Activated CD8-positive, alpha-beta memory T cell treated with anti-CD3 and anti-CD28 coated beads for 36 hours (primary cell): ENCODE measurements at regions not wholly inside any gene's neighbourhood (a gene's known extent, or its start where the extent isn't known, plus 50 kb on each side); places are given as distances from the start of the nearest gene placed in this dataset.
"Not testable (repeated sequence)": the region's sequence is repeated elsewhere in the genome, so short reads cannot be mapped to it uniquely, and the experiment has no call there.

Experiments used
- CTCF ChIA-PET: fragments of 350-600 bp; sonication (Branson Sonifier 250); formaldehyde crosslinking; loops from one replicate; lab custom pipeline; 2021; ENCODE audit warnings: antibody characterized with exemption; lab: Charles Lee
- POLR2A ChIA-PET: fragments of 350-600 bp; sonication (Branson Sonifier 250); formaldehyde crosslinking; loops from one replicate; lab custom pipeline; 2021; ENCODE audit warnings: antibody characterized with exemption; lab: Charles Lee

GRCh38 chr9:75269197-75269596, 180.9 kb downstream of the OSTF1 start:
- ChIA-PET POLR2A (no interaction called here), CTCF (no interaction called here)

DNA sequence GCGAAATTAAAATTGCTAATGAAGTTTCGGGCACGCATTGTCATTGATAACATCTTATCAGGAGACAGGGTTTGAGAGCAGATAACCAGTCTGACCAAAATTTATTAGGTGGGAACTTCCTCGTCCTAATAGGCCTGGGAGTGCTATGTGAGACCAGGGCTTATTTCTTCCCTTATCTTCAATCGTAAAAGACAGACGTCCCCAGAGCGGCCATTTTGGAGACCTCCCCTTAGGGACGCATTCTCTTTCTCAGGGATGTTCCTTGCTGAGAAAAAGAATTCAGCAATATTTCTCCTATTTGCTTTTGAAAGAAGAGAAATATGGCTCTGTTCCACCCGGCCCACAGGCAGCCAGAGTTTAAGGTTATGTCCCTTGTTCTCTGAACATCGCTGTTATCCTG, 184.7 kb downstream of the OSTF1 start:
- POLR2A ChIA-PET, CTCF ChIA-PET: not testable (repeated sequence)

DNA sequence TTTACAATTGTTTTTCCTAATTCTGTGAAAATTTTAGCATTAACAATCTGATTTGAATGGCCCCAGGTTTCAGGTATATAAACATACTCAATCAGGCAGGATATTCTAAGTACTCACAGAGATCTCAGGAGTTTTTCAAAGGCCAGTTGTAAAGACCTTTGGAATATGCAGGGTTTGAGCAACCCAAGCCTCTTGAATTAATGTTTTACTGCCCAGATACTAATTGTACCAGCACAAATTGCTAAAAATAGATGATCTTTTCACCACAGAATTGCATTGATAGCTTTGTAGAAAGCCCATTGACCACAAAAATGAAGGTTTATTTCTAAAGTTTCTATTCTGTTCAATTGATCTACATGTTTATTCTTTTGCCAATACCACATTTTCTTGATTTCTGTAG, 186.5 kb downstream of the OSTF1 start:
- CTCF ChIA-PET: no interaction called here

GRCh38 chr9:75282047-75282446, 193.7 kb downstream of the OSTF1 start:
- CTCF ChIA-PET: no interaction called here
- POLR2A ChIA-PET: no interaction called here

More for the DNA sequence above, 186.5 kb downstream of the OSTF1 start:
- POLR2A ChIA-PET: no interaction called here

DNA sequence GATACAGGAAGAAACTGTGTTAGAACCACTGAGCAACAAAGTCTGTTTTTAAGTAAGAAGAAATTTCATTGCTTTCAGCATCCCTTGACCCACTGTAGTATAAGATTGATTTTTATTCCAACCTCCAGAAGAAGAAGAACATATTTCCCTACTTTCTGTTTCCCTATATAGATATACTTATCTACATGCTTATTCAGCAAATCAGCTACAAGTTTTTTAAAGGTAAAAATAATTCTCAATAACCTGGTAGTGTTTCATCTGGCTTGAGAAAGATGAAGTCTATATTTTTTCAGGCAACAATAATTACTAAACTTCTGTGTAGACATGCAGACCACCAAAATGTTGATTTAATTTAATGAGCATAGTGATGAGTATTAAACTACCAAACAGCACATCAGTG, 201.0 kb downstream of the OSTF1 start:
- POLR2A ChIA-PET: no interaction called here

DNA sequence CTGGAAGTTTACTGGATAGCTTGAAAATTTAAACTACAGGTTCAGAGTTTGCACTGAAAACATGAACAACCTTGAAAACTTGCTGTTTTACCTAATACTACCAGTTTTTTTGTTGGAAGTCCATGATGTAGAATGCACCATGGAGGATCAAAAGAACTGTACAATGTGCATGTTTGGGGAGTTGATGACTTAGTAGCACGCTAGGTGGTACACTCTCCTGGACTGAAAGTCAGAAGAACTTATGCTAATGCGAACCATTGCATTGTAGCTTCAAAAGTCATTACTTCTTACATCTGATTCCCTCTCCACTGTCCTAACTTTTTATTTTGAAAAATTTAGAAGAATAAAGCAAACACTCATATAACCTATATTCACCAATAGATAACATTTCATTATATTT, 211.0 kb downstream of the OSTF1 start:
- POLR2A ChIA-PET: no interaction called here
- CTCF ChIA-PET: no interaction called here

More for the DNA sequence above, 201.0 kb downstream of the OSTF1 start:
- CTCF ChIA-PET: no interaction called here

DNA sequence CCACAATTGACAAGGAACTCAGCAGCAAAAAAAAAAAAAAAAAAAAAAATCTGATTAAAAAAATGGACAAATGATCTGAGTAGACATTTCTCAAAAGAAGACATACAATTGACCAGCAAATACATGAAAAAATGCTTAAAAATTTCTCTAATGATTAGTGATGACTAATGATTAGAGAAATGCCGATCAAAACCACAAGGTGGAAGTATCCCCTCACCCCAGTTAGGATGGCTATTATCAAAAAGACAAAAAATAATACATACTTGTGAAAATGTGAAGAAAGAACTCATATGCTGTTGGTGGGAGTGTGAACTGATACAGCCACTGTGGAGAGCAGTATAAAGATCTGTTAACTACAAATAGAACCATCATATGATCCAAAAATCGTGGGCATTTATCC, 245.3 kb downstream of the OSTF1 start:
- CTCF ChIA-PET: no interaction called here
- POLR2A ChIA-PET: no interaction called here

DNA sequence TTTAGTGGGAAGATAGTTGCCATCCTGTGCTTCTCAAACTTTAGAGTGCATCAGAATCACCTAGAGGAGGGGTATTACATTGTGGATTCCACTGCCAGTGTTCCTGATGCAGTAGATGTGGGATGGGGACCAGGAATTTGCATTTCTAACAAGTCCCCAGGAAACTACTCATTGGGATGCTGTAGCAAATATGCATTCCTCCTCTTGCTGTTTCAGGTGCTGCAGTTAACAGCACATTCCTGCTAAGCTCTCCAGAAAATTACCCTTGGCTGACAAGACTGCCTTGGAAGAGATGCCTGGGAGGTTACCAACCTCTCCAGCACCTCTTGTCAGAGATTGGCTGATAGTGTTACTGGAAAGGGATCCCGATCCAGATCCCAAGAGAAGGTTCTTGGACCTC, 270.5 kb downstream of the OSTF1 start:
- POLR2A ChIA-PET: no interaction called here
- CTCF ChIA-PET: no interaction called here

DNA sequence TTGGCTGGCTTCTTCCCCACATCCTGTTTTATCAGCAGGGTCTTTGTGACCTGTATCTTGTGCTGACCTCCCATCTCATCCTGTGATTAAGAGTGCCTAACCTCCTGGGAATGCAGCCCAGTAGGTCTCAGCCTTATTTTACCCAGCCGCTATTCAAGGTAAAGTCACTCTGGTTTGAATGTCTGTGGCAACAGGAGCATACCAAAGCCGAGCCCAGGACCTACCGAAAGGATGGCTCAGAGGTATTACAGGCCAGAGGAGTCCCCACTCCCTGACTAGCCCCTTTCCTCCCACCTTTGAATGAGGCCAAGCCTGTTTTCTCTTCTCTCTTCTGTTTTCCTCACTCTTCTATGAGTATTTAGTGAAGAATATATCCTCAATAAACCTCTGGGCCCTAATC, 271.3 kb downstream of the OSTF1 start:
- POLR2A ChIA-PET: no interaction called here
- CTCF ChIA-PET: no interaction called here

GRCh38 chr9:75360252-75360651, 271.9 kb downstream of the OSTF1 start:
- CTCF ChIA-PET: no interaction called here
- POLR2A ChIA-PET: no interaction called here

DNA sequence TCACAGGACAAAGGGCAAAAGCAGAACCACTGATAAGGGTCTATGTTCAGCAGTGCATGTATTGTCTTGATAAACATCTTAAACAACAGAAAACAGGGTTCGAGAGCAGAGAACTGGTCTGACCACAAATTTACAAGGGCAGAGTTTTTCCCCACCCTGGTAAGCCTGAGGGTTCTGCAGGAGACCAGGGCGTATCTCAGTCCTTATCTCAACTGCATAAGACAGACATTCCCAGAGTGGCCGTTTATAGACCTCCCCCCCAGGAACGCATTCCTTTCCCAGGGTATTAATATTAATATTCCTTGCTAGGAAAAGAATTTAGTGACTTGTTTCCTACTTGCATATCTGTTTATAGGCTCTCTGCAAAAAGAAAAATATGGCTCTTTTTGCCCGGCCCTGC, 274.1 kb downstream of the OSTF1 start:
- POLR2A ChIA-PET: not testable (repeated sequence)

DNA sequence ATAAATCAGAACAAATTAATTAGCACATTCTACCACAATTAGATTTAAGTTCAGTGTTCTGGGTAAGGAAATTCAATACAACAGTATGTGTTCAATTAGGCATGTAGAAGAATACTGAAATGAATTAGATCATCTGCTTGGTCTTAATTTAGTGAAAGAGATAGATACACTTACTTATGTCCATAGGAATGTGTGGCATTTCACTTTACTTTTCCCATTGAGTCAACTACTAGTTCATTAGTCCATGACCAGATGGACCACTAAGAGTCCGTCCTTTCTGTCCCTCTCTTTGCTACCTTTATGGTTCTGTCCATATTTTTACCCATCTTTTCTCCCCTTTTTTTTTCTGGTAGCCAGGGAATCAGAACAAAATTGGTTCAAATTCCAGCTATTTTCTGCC, 276.9 kb downstream of the OSTF1 start:
- ChIA-PET POLR2A (no interaction called here), CTCF (no interaction called here)

More for the DNA sequence above, 274.1 kb downstream of the OSTF1 start:
- CTCF ChIA-PET: not testable (repeated sequence)

DNA sequence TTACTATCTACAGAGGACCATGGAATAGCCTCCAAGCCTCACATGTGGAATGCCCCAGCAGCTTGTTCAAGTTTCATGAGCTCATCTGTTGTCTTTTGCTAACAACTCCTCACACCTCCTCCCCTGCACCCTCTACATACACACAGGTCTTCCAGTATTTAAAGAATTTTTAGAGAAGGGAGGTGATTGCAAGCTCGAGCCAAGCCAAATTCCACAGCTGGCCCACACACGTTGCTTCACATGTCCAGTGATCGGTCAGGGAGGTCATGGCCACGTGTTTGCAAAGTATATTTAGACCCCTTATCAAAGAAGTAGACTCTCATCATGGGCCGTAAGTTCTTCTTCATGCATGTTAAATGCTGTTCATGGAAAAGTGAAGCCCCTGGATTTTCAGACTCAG, 281.7 kb downstream of the OSTF1 start:
- POLR2A ChIA-PET: no interaction called here
- CTCF ChIA-PET: no interaction called here

DNA sequence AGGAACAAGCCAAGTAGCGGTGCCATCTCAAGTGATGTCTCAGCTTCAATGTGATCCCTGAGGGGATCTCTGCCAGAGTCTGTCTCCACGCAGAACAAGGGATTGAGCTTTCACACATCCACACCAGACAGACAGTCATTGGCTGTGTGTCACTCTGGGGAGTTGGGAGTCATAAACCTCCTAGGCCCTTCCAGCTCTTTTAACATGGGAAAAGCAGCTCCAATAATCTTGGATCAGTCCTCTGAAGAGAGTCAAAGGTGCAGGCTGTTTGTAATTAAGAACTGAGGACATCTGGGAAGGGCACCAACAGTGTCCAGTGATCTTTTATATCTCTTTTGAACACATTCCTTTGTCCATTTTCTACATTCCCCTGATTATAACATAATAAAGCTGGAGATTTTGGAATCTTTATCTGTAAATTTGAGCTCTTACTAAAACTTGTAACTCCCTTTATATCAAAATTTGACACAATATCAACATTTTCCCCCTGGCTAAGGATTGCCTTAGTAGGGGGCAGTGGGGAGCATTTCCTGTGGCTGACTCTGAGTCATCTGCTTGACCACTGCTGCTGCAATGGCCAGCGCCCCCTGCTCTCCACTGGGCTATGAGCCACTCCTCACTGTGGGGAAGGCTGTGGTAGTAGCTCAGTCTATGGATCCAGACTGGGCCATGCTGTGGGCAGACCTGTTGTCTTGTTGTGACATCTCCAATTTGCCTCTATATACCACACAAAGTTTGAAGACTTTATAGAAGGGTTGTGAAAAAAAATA, 284.4 kb downstream of the OSTF1 start:
- POLR2A ChIA-PET: no interaction called here
- CTCF ChIA-PET: no interaction called here

- ChIA-PET CTCF (no interaction called here), POLR2A (no interaction called here)
Observed at GRCh38 chr9:75376680-75377254, 288.5 kb downstream of the OSTF1 start.

- ChIA-PET POLR2A (no interaction called here), CTCF (no interaction called here)
Observed at GRCh38 chr9:75378036-75378435, 289.7 kb downstream of the OSTF1 start.

GRCh38 chr9:75378926-75379325, 290.6 kb downstream of the OSTF1 start:
- ChIA-PET POLR2A (no interaction called here), CTCF (no interaction called here)

- ChIA-PET CTCF (no interaction called here), POLR2A (no interaction called here)
Observed at GRCh38 chr9:75382126-75382525, 293.8 kb downstream of the OSTF1 start.

- CTCF ChIA-PET, POLR2A ChIA-PET: not testable (repeated sequence)
Observed at GRCh38 chr9:75383420-75384034, 295.2 kb downstream of the OSTF1 start.

DNA sequence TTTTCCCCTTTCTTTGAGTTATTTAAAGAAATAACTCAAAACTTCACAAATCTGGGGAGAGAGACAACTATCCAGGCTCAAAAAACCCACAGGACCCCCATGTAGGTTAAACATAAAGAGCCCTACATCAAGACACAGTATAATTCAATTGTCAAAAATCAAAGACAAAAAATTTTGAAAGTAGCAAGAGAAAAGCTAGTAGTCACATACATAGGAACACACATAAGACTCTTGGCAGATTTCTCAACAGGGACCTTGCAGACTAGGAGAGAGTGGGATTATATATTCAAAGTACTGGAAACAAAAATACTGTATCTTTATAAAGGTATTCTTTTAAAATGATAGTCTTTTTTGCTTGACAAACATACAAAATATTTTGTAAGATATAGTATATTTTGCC, 296.9 kb downstream of the OSTF1 start:
- ChIA-PET POLR2A (no interaction called here), CTCF (no interaction called here)

- POLR2A ChIA-PET: no interaction called here
- CTCF ChIA-PET: no interaction called here
Observed at GRCh38 chr9:75389101-75389500, 300.8 kb downstream of the OSTF1 start.
